Lower leg skin (tissue), 4 donors: ENCODE measurements at regions not wholly inside any gene's neighbourhood (a gene's known extent, or its start where the extent isn't known, plus 50 kb on each side); places are given as distances from the start of the nearest gene placed in this dataset.
"Not testable (repeated sequence)": the region's sequence is repeated elsewhere in the genome, so short reads cannot be mapped to it uniquely, and the experiment has no call there.

Experiments
- DNase-seq, 2 donors: peaks; one replicate each; pipeline ENCODE4 v3.0.0-alpha.2; 2019; ENCODE audit warnings: low spot score in 2 of 2
- H3K4me3 ChIP-seq: fragments of 200-600 bp; sonication (generic); 2 replicates; pipeline ENCODE4 v1.5.1; 2017; ENCODE audit warnings: mild to moderate bottlenecking, low read depth; ENCODE audit not compliant: poor library complexity, severe bottlenecking
- CTCF ChIP-seq, 3 donors: fragments of 450-650 bp; IDR thresholded peaks; one replicate each; pipeline ENCODE4 v1.5.1; 2016; ENCODE audit warnings: antibody characterized with exemption in 3 of 3, mild to moderate bottlenecking in 3 of 3, moderate library complexity in 2 of 3
- POLR2A ChIP-seq, 2 donors: fragments of 450-650 bp; IDR thresholded peaks; one replicate each; pipeline ENCODE4 v1.6.1; 2016 to 2017; ENCODE audit warnings: antibody characterized with exemption in 2 of 2, mild to moderate bottlenecking in 1 of 2, moderate library complexity in 1 of 2
- WGBS, 2 donors: methylation state at CpG; one replicate each; pipeline ENCODE4 v1.1.5; 2018; 5-methylcytosine and 5-hydroxymethylcytosine counted together
- intact Hi-C: fragments of 100-400 bp; cut with DNase I; formaldehyde crosslinking; loops from one replicate; pipeline ENCODE4 v1.15.0; 2023; ENCODE audit warnings: low total_unique reads

DNA sequence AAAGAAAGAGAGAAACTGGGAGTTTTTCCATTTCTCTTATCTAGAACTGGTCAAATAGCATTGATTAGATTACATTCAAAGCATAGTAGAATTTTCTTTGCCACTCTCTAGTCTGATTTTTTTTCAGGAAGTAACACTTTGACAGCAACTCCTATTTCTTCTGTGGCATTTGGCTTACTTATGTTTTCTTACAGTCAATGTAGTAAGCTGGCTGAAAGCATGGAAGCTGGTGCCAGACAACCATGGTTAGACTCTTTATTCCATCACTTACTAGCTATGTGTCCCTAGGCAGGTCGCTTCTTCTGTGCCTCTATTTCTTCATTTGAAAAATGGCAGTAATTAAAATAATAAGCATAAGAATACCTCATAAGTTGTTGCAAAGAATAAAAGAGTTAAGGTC, 54.2 kb upstream of the OPRM1 start:
- WGBS, 2 donors = 56 to 66% methylated on average over 1 of the region's 1 CpG
- intact Hi-C loops = no loop called here

GRCh38 chr6:153980171-153980570, 58.9 kb upstream of the OPRM1 start:
- no peak for TF ChIP-seq CTCF (IDR thresholded peaks at IDR 0.05)
- no peak for TF ChIP-seq POLR2A (IDR thresholded peaks at IDR 0.05)
- WGBS, 2 donors = 75 to 82% methylated on average over 2 of the region's 2 CpGs
- no peak for DNase-seq

More for the DNA sequence above, 54.2 kb upstream of the OPRM1 start:
- no peak overlapping the region for H3K4me3 ChIP-seq
- TF ChIP-seq CTCF (IDR thresholded peaks at IDR 0.05) = no peak
- no peak for TF ChIP-seq POLR2A (IDR thresholded peaks at IDR 0.05)
- DNase-seq = no peak

DNA sequence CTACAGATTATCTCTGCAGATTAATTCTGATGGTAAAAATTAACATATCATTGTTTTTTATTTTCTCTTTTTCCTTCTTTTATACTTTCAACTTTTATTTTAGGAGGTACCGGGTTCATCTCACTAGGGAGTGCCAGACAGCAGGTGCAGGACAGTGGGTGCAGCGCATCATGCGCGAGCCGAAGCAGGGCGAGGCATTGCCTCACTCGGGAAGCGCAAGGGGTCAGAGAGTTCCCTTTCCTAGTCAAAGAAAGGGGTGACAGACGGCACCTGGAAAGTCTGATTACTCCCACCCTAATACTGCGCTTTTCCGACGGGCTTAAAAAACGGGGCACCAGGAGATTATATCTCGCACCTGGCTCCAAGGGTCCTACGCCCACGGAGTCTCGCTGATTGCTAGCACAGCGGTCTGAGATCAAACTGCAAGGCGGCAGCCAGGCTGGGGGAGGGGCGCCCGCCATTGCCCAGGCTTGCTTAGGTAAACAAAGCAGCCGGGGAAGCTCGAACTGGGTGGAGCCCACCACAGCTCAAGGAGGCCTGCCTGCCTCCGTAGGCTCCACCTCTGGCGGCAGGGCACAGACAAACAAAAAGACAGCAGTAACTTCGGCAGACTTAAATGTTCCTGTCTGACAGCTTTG, 60.0 kb upstream of the OPRM1 start:
- 88 to 95% methylated on average over 21 to 25 of the region's 26 CpGs for WGBS, 2 donors
- H3K4me3 ChIP-seq, DNase-seq, intact Hi-C loops: not testable (repeated sequence)

More at GRCh38 chr6:153980171-153980570, 58.9 kb upstream of the OPRM1 start:
- no peak overlapping the region for H3K4me3 ChIP-seq
- intact Hi-C loops = no loop called here

DNA sequence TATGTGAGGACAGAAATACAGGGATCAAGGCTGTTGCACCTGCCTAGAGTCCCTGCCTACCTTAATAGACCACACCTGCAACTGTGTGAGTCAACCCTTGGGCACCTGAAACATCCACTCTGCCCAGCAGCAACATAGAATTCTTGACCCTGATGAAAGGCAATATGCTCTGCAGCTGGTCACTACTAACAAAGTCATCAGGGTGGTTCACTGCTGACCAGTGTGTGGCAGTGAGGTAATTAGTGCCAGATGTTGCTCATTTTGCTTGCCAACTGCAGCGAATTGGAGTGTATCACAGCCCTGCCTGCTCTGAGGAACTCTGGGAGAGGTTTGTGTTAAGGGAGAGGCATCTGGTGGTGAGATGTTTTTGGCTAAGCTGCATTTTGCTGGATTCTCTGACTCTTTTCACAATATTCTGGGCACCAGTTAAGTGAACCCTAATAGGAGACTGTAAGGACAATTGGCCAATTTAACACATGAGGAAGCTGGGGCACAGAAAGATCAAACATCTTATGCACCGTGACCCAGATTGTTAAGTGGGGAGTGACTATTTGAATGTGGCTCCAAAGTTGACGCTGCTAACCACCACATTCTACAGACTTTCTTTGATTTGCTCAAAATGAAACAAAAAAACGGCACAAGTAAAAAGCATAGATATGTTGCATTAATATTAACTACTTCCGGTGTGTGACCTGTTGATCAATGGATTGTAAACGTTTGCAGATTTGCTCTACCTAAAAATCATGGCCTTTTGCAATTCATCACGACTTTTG, 61.9 kb upstream of the OPRM1 start:
- H3K4me3 ChIP-seq = no peak overlapping the region
- TF ChIP-seq POLR2A (IDR thresholded peaks at IDR 0.05) = no peak
- TF ChIP-seq CTCF (IDR thresholded peaks at IDR 0.05) = no peak
- intact Hi-C loops = no loop called here
- no peak for DNase-seq
- 56 to 64% methylated on average over 7 of the region's 7 CpGs for WGBS, 2 donors

DNA sequence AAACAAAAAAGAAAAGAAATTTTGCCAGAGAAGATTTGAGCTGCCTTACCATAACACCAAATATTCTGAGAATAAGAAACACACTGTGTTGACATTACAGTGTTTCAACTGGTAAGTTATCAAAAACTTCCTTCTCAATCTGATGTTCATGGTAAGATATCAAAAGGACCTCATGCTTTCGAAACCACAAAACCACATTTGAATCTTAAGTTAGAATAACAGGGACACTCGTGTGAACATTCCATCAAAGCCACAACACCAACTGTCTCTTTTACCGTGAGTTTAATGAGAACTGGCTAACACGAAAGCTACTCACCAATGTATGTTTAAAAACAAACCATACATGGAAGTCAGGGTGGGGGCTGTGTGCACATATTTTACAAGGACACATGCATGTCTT, 73.0 kb upstream of the OPRM1 start:
- no peak for DNase-seq
- H3K4me3 ChIP-seq = no peak overlapping the region
- intact Hi-C loops = no loop called here
- 44 to 59% methylated on average over 4 of the region's 4 CpGs for WGBS, 2 donors
- TF ChIP-seq CTCF (IDR thresholded peaks at IDR 0.05) (no peak), POLR2A (IDR thresholded peaks at IDR 0.05) (no peak)

- DNase-seq = no peak
- TF ChIP-seq POLR2A (IDR thresholded peaks at IDR 0.05) (no peak), CTCF (IDR thresholded peaks at IDR 0.05) (no peak)
- H3K4me3 ChIP-seq = no peak overlapping the region
- intact Hi-C loops = no loop called here
- WGBS, 2 donors = 75 to 81% methylated on average over 3 of the region's 3 CpGs
Observed at GRCh38 chr6:153963352-153963751, 75.7 kb upstream of the OPRM1 start.
